Fibroblast of skin of left biceps (primary cell): ENCODE measurements at regions not wholly inside any gene's neighbourhood (a gene's known extent, or its start where the extent isn't known, plus 50 kb on each side); places are given as distances from the start of the nearest gene placed in this dataset.
"Not testable (repeated sequence)": the region's sequence is repeated elsewhere in the genome, so short reads cannot be mapped to it uniquely, and the experiment has no call there.

Experiments used
- DNase-seq, 2 experiments: peaks; one replicate each; pipeline ENCODE4 v3.0.0-alpha.2; 2013; ENCODE audit warnings: low read depth in 2 of 2

DNA sequence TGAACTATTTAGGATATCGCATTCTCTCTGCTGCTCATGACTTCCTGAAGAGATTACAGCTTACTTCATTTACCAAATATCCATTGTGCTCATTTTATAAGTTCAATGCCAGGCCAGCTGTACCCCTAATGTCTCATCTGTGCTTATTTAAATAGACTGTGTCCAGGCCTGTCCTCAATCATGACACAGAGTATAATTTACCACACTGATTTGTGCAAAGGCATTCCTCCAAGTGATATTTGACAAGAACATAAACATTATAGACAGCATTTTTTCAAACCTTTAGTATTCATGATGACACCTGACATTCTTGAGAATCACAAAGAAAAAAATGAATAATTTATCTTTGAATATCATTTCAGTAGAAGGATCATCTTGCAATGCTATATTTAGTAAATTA lies 260.1 kb upstream of the SEMA3D start:
- DNase-seq: no peak

DNA sequence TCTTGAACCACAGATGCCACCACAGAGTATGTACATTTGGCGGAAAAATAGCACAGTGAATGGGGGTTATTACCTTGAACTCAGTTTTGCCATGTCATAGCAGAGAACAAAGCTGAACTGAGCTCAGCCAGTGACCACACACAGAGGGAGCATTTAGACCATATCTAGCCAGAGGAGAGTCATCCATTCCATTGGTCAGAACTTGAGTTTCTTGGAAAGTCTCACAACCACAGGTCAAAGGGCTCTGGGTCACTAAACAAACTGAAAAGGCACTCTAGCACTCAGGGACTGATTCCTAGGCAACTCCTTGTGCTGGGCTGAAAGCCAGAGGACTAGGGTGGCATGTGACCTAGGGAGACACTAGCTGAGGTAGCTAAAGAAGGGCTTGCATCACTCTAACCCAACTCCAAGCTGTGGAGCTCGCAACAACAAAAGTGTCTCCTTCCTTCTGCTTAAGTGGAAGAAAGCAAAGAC lies 239.7 kb upstream of the SEMA3D start:
- DNase-seq: no peak

DNA sequence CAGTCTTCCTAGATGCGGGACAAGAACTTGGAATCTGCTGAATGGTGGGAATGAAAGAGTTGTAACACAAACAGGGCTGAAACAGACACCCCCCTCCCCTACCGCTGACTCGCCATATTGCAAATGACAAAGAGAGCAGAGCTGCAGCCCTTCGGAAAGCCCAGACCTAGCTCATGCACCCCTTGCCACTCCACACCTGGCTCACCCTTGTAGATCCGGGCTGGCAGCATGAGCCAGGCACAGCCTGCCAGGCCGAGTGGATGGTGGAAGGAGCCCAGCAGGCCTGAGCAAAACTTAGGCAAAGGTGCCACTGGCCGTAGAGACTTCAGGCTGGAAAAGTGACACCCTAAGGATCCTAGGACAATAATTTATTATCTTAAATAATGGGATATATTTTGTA lies 237.4 kb upstream of the SEMA3D start:
- DNase-seq: no peak

DNA sequence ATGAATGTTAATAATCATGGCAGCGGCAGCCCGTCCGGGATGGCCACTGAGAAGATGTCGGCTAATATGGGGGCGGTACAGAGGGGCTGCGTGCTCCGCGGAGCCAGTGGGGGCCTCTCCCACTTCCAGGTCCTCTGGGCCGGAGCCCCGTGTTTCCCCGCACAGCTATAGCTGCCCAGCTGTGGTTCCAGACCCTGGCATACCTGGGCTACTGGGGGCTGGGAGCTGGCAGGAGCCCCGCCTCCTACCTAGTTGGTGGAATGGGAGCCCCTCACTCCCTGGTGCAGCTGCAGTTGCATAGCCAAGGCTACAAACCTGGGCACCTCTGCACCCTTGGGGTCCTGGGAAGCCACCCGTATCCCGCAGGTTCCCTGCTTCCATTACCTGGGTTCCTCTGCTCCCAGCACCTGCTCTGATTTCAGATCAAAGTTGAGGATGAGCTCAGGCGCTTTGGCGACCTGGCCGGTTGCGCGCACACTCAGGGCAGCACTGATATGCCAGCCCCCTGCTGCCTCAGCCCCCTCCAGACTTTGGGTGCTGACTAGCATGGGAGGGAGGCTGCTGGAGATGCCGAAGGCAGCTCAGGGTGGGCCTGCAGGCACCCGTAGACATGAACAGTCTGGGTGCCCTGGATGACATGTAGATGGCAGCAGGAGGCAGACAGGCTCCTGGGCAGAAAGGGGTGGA lies 236.5 kb upstream of the SEMA3D start:
- no peak for DNase-seq

DNA sequence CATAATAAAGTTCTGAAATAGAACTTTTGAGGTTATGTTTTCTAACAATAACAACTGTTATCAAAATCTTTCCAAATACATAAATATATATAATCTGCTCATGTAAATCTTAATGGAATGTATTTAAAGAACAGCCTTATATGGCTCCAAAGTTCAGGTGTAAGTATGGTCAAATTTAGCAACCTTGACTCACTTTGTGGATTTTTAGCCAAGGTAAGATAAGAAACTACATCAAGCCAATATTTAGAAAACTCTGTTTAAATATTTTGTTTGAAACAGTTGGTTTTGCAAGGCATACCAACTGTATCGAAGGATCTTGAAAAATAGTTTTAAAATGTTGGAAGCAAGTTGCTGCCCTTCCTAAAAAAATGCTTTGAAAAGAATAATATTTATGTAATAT lies 228.9 kb upstream of the SEMA3D start:
- no peak for DNase-seq

DNA sequence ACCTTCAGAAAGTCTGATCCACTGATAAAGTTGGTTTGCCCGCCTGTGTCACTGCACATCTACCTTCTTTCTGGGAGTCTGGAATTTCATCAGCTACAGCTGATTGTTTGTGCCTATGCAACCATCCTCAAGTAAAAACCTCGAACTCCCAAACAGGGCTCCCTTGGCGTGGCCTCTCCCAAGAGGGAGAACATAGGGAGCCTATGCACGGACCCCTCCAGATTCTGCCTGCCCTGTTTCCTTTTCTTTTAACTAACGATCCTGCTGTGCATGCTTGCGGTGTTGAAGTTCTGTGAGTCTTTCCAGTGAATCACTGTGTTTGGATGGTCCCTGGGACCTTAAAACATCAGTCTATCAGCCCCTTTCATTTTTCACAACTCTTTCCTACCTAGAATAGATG lies 226.9 kb upstream of the SEMA3D start:
- DNase-seq: no peak

DNA sequence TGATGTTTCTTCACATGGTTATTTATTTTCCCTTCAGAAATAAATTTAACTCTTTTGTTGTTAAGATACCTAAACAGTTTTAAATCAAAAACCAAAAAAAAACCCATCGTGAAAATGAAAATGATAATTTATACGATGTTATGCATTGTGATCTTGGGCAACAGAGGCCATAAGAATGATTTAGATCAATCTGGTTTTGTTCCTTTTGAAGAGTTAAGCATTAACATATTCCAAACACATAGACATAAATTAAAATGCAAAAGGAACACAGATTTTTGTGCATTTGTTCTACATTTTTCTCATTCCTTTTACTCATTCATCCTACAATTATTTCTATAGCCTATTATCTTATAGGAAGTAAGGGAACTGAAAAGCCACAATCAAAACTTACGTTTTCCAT lies 226.1 kb upstream of the SEMA3D start:
- DNase-seq: no peak

DNA sequence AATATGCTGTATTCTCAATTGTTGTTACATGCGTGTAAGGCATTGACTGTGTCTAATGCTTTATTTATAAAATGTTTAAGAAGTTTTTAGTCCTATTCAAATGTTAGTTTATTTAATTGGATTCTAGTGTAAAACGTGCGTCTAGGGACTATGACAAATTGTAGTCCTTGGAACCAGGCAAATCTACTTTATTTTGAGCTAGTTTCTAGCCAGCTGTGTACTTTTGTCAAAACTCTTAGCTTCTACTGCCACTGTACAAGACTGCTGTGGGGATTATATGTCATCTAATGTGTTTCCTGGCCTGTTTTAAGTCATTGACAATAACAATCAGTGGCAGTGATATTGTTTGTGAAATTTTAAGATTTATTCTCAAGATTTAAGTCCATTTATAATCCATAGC lies 220.5 kb upstream of the SEMA3D start:
- no peak for DNase-seq

DNA sequence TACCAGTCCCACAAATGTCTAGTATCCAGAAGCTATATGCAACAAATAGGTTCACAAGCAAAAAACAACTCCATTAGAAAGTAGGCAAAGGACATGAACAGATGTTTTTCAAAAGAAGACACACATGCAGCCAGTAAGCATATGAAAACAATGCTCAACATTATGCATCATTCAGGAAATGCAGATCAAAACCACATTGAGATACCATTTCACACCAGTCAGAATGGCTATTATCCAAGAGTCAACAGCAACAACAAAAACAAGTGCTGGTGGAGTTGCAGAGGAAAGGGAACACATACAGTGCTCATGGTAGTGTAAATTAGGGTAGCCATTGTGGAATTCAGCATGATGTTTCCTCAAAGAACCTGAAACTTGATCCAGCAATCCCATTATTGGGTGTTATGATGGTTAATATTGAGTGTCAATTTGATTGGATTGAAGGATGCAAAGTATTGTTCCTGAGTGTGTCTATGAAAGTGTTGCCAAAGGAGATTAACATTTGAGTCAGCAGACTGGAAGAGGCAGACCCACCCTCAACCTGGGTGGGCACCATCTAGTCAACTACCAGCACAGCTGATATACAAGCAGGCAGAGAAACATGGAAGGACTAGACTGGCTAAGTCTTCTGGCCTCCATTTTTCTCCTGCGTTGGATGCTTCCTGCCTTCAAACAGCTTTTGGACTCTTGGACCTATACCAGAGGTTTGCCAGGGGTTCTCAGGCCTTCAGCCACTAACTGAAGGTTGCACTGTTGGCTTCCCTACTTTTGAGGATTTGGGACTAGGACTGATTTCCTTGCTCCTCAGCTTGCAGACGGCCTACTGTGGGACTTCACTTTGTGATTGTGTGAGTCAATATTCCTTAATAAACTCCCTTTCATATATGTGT lies 218.4 kb upstream of the SEMA3D start:
- no peak for DNase-seq

DNA sequence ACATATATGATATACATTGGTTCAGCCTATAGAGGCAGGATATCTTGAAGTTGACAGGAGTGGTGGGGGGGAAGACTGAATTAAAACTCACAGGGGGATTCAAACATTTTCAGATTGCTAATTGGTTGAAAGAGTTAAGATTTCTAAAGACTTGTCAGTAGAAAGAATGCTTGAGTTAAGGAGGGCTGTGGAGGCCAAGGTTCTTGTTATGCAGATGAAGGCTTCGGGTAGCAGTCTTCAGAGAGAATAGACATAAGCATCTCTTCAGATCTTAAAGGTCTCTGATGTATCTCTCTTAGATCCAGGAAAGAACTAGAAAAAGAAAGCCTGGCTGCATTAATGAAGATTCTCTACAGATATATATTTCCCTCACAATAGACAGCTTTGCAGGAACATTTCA lies 209.8 kb upstream of the SEMA3D start:
- no peak for DNase-seq

DNA sequence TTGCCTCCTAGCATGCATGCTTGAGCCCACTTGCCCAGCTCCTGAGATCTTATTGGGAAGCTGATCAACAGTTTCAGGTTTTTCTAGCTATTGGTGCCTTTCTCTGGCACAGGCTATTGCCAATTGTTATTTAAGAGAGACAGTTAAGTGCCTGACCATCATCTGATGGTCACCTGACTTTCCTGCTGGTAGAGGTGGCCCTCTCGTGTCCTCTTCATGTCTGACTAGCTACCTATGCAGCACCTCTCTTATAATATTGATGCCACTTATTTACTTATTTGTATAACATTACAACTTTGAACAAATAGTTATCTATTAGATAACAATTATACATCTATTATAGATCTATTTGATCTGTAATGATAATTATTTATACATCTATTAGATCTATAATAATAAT lies 205.9 kb upstream of the SEMA3D start:
- DNase-seq: no peak

DNA sequence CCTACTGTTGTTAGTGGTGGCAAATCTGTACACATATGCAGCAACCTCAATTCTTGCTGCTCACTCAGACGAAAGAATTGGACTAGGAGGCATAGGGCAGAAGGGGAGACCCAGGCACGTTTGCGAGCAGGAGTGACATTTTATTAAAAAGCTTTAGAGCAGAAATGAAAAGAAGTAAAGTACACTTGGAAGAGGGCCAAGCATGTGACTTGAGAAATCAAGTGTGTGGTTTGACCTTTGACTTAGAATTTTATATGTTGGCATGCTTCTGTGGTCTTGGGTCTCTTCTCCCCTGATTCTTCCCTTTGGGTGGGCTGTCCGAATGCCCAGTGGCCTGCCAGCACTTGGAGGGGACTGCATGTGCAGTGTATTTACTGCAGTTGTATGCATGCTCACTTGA lies 205.5 kb upstream of the SEMA3D start:
- no peak for DNase-seq

DNA sequence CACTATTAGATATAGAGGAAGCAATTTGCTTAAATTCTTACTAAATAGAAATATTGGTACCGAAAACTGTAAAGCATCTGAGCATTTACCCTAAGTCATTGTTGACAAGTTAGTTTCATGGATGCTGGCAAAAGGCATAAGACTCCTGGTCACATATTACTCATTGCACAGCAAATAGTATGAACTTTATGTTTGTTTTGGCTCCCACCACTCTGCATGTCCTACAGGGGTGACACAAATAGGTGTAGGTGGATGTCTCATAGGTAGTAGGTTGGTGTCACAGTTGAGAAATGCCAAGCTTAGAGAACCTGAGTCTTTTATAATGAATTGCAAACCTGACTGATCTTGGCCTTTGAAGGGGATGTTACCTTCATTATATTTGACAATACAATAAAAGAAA lies 199.6 kb upstream of the SEMA3D start:
- DNase-seq: no peak

DNA sequence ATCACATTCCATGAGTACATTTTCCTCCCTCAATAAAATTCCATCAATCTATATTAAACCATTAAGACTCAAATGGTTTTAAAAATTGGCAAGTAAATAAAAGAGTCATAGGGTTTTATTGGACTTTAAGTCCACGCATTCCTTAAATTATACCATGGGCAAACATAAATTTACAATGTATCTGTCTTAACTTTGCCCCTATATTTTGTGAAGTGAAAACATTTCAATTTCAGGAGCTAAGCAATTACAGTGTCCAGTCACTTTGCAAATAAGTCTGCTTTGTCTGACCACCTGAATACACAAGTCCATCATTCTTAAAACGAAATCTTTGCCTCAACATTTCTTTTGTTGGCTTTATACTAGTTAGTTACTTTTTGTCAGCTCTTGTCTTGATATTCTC lies 197.5 kb upstream of the SEMA3D start:
- DNase-seq: no peak

DNA sequence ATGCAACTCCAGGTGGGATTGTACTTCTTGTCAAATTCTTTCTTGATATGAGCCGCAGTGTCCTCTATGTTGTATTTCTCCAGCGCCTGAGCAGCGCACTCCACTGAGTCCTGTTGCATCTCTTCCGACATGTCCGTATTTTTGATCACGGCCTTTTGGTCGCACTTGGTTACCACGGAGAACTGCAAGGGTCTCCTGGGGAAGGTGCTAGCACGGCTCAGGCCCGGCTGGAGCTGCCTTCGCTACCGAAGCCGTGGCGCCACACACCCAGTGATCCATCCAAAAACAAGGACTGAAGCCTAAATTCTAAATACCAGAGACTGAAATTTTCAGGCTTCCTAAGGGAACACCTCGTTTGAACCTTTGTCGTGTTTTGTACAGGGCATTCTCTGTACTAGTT lies 194.4 kb upstream of the SEMA3D start:
- DNase-seq: no peak

DNA sequence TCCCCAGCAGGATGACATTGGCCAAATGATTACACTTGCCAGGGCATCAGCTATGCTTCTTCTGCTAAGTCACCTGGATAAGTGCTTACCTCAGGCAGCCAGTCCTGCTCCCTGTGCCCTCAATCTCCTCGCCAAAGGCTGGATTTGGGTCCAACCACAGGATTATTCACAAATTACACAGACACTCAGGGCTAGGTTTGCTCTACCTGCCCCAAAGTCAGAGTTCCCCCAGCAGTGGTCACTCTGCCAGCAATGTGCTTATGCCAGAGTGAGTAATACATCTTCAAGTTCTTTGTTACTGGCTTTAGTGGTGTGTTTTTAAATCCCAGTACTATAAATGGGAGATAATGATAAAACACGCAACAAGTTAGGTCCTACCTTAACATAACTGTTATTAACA lies 189.7 kb upstream of the SEMA3D start:
- no peak for DNase-seq

DNA sequence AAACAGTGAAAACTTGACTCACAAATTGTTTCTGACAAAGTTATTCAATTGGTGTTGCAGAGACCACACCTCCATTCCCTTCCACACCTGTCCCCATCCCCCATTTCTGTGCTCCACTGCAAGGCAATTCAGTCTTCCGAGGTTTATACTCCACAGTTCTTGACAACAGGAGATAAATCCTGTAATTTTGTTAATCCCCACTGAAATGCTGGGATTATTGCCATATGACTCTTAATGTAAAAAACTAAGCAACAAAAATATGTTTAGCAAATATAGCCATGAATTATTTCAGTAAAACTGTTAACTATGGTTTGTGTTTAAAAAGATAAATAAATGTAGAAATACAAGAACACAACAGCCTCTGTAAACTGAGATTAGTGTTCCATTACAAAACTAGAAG lies 170.1 kb upstream of the SEMA3D start:
- DNase-seq: no peak

DNA sequence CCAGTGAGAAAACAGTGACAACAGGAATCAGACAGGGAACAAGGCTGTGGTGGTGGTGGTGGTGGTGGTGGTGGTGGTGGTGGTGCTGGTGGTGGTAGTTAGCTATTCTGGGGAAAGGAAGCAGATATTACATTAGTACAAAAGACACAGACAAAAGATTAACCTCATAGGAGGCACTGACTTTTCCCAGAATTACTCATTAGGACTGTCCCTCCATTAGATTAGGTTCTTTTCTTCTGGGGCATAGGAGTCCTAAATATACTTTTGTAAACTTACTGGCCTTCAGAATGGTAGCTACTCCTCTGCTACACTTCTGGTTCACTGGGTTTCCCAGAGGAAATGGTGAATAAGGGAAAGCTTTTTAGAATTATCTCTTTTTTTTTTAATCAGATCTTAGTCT lies 156.6 kb upstream of the SEMA3D start:
- no peak for DNase-seq

DNA sequence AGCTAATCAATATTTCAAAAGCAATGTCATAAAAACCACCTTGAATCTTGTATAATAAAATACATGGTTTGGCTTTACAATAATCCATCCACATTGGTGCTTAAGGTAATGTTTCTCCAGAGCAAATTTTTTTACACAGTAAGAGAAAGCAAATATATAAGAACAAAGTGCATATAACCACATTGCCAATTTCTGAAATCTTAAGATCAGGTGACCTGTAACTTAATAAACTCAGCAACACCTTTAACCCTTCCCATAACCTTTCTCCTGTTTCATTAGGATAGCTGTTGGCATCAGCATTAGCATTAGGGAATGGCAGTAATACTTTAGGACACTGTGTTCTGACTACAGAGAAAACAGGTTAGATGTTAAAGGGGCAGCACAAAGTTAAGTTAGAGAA lies 155.9 kb upstream of the SEMA3D start:
- DNase-seq: no peak

DNA sequence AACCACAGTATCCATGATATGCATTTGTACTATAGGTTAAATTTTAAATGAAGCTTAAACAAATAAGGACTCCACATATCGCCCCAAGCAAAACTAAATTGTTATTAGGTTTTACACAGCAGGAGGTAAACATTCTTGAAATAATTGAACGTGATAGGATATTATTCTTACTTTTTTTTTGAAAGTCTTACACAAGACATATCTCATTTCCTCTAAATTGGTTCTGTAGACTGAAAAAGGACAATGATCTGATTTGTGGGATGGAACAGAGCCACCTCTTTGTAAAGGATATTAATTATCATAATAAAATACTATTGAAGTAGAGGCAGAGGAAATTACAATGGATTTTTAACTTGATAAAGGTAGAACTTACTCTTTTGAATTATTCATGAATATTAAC lies 155.1 kb upstream of the SEMA3D start:
- no peak for DNase-seq

DNA sequence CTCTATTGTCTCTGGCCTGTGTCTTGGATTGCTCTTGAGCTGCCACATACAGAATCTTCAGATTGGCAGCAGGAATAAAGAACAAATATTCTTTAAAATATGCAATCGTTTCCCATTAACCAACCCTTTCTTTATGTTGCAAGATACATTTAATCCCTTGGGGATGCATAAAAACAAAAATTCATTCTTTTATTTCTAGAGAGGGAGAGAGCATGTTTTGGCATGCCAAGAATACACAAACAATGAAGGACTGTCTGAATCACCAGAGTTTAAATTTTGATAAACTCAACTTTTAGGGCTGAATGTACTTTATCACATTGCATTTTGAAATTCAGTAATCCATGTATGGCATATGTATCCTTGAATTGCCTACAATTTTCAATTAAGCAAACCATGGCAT lies 154.3 kb upstream of the SEMA3D start:
- DNase-seq: no peak

DNA sequence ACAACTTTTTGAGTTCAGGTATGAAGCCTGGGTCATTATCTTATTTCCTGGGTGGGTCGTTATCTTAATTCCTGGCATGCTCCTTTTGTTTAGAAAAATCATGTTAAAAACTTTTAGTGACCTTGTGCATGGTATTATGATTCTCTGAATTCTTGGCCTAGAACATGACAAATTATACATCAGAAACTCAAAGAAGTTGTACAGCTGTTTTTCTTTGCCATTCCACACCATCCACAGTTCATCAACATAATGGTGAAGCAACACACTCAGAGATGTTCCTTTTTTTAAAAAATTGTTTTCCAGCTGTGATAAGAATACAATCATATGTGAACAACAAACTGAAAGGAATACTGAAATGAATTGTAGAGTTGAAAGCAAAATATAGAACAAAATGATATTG lies 149.2 kb upstream of the SEMA3D start:
- DNase-seq: no peak

DNA sequence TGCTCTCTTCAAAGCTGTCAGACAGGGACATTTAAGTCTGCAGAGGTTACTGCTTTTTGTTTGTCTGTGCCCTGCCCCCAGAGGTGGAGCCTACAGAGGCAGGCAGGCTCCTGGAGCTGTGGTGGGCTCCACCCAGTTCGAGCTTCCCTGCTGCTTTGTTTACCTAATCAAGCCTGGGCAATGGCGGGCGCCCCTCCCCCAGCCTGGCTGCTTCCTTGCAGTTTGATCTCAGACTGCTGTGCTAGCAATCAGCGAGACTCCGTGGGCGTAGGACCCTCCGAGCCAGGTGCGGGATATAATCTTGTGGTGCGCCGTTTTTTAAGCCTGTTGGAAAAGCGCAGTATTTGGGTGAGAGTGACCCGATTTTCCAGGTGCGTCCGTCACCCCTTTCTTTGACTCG lies 148.3 kb upstream of the SEMA3D start:
- DNase-seq: not testable (repeated sequence)
